ENCODE measurements at regions not wholly inside any gene's neighbourhood (a gene's known extent, or its start where the extent isn't known, plus 50 kb on each side); places are given as distances from the start of the nearest gene placed in this dataset.
A peak's percentile ranks its signal among the peaks of the same experiment; 100 is the strongest.

DNA sequence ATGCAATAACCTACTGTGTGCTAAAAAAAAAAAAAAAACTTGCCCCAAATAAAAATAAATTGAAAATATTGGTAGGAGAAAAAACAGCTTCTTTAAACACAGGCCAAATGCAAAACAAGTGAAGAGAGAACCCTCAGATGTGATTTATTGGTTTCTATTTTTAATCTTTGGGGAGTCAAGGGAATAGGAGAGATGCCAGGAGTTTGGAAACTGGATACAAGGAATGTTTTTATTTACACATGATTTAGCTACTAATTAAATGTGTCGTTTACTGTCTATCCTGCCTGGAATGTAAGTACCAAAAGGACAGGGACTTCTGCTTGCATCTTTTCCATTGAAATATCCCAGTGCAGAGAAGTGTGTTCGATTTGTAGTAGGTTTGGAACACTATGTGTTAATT, 810.7 kb downstream of the MAFB start:
- CTCF ChIA-PET = interaction anchor here (0.9 kb wide), 1 partner anchor 813 kb away, joined by 3 read pairs; no protein-coding TSS in a partner anchor
- POLR2A ChIA-PET = no interaction called here
- H3K9me3 ChIP-seq (ENCODE audit: control insufficient read depth, insufficient read depth, low read depth, low read length) = no peaks in the 10 kb centered on the region
- no peak overlapping the region for H3K27ac ChIP-seq (ENCODE audit: extremely low read depth, low read depth, low read length)
- H3K36me3 ChIP-seq (ENCODE audit: control insufficient read depth in 2 of 2, insufficient read depth in 1 of 2, low read length in 2 of 2) = no peaks in the 10 kb centered on the region
- peaks cover 7% of the 10 kb centered on the region for H3K4me1 ChIP-seq (ENCODE audit: control insufficient read depth, insufficient read depth, low read length)
- no peak for TF ChIP-seq SALL2 (tag by site-specific recombination; IDR thresholded peaks at IDR 0.05; ENCODE audit: borderline replicate concordance)
- no peak for TF ChIP-seq INSM2 (tag by site-specific recombination; IDR thresholded peaks at IDR 0.05)
- TF ChIP-seq, protein P1, sequence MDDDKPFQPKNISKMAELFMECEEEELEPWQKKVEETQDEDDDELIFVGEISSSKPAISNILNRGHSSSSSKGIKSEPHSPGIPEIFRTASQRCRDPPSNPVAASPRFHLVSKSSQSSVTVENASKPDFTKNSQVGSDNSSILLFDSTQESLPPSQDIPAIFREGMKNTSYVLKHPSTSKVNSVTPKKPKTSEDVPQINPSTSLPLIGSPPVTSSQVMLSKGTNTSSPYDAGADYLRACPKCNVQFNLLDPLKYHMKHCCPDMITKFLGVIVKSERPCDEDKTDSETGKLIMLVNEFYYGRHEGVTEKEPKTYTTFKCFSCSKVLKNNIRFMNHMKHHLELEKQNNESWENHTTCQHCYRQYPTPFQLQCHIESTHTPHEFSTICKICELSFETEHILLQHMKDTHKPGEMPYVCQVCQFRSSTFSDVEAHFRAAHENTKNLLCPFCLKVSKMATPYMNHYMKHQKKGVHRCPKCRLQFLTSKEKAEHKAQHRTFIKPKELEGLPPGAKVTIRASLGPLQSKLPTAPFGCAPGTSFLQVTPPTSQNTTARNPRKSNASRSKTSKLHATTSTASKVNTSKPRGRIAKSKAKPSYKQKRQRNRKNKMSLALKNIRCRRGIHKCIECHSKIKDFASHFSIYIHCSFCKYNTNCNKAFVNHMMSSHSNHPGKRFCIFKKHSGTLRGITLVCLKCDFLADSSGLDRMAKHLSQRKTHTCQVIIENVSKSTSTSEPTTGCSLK (tag by site-specific recombination; IDR thresholded peaks at IDR 0.05) = no peak
- TF ChIP-seq, protein P2, sequence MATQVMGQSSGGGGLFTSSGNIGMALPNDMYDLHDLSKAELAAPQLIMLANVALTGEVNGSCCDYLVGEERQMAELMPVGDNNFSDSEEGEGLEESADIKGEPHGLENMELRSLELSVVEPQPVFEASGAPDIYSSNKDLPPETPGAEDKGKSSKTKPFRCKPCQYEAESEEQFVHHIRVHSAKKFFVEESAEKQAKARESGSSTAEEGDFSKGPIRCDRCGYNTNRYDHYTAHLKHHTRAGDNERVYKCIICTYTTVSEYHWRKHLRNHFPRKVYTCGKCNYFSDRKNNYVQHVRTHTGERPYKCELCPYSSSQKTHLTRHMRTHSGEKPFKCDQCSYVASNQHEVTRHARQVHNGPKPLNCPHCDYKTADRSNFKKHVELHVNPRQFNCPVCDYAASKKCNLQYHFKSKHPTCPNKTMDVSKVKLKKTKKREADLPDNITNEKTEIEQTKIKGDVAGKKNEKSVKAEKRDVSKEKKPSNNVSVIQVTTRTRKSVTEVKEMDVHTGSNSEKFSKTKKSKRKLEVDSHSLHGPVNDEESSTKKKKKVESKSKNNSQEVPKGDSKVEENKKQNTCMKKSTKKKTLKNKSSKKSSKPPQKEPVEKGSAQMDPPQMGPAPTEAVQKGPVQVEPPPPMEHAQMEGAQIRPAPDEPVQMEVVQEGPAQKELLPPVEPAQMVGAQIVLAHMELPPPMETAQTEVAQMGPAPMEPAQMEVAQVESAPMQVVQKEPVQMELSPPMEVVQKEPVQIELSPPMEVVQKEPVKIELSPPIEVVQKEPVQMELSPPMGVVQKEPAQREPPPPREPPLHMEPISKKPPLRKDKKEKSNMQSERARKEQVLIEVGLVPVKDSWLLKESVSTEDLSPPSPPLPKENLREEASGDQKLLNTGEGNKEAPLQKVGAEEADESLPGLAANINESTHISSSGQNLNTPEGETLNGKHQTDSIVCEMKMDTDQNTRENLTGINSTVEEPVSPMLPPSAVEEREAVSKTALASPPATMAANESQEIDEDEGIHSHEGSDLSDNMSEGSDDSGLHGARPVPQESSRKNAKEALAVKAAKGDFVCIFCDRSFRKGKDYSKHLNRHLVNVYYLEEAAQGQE (tag by site-specific recombination; IDR thresholded peaks at IDR 0.05) = 0 out of 2 replicates have a peak, but pooled peaks have one; percentile 13
- H3K4me3 ChIP-seq (ENCODE audit: low read depth, low read length) = no peak overlapping the region

DNA sequence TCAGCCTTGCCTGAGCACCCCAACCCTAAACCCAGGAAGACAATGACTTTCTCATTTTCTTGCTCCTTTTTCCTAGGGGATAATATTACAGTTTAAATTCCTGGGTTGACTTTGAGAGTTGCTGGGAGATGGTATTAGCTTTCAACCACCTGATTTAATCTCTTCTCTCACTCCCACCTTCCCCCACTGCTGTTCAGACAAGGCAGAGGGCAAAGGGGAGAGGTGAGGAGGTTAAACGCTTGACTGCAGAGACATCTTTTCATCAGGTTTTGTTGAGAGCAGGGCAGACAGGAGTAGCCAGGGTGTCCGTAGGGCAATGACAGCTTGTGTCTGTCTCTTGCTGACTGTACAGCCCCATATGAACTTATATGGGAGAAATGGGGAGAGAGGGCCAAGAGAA, 811.2 kb downstream of the MAFB start:
- H3K27ac ChIP-seq (ENCODE audit: extremely low read depth, low read depth, low read length) = no peak overlapping the region; the same call in 1 of the 2 replicates
- POLR2A ChIA-PET = no interaction called here
- no peak overlapping the region for H3K4me3 ChIP-seq (ENCODE audit: low read depth, low read length)
- H3K9me3 ChIP-seq (ENCODE audit: control insufficient read depth, insufficient read depth, low read depth, low read length) = no peaks in the 10 kb centered on the region
- CTCF ChIA-PET = interaction anchor here (0.6 kb wide), 1 partner anchor 384 kb away, joined by 3 read pairs; no protein-coding TSS in a partner anchor
- TF ChIP-seq KLF1 (tag by site-specific recombination; IDR thresholded peaks at IDR 0.05) = no peak
- no peak for TF ChIP-seq BCL11A (tag by site-specific recombination; IDR thresholded peaks at IDR 0.05; ENCODE audit: low read depth)
- no peak for TF ChIP-seq ZBTB26 (tag by site-specific recombination; optimal IDR thresholded peaks at IDR 0.05)
- TF ChIP-seq ZNF518A (tag by site-specific recombination; conservative IDR thresholded peaks at IDR 0.05; ENCODE audit: low read depth) = no peak
- TF ChIP-seq ZNF391 (tag by site-specific recombination; IDR thresholded peaks at IDR 0.05; ENCODE audit: borderline replicate concordance, low read depth) = no peak
- TF ChIP-seq REPIN1 (tag by site-specific recombination; IDR thresholded peaks at IDR 0.05; ENCODE audit: low read depth) = no peak
- no peak for TF ChIP-seq KLF7 (tag by site-specific recombination; IDR thresholded peaks at IDR 0.05; ENCODE audit: borderline replicate concordance)
- TF ChIP-seq, protein P3, sequence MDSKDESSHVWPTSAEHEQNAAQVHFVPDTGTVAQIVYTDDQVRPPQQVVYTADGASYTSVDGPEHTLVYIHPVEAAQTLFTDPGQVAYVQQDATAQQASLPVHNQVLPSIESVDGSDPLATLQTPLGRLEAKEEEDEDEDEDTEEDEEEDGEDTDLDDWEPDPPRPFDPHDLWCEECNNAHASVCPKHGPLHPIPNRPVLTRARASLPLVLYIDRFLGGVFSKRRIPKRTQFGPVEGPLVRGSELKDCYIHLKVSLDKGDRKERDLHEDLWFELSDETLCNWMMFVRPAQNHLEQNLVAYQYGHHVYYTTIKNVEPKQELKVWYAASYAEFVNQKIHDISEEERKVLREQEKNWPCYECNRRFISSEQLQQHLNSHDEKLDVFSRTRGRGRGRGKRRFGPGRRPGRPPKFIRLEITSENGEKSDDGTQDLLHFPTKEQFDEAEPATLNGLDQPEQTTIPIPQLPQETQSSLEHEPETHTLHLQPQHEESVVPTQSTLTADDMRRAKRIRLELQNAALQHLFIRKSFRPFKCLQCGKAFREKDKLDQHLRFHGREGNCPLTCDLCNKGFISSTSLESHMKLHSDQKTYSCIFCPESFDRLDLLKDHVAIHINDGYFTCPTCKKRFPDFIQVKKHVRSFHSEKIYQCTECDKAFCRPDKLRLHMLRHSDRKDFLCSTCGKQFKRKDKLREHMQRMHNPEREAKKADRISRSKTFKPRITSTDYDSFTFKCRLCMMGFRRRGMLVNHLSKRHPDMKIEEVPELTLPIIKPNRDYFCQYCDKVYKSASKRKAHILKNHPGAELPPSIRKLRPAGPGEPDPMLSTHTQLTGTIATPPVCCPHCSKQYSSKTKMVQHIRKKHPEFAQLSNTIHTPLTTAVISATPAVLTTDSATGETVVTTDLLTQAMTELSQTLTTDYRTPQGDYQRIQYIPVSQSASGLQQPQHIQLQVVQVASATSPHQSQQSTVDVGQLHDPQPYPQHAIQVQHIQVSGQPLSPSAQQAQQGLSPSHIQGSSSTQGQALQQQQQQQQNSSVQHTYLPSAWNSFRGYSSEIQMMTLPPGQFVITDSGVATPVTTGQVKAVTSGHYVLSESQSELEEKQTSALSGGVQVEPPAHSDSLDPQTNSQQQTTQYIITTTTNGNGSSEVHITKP (tag by site-specific recombination; IDR thresholded peaks at IDR 0.05) = no peak
- TF ChIP-seq ZNF155 (tag by site-specific recombination; IDR thresholded peaks at IDR 0.05) = no peak
- TF ChIP-seq ZNF132 (tag by site-specific recombination; IDR thresholded peaks at IDR 0.05; ENCODE audit: borderline replicate concordance) = no peak
- peaks cover 7% of the 10 kb centered on the region for H3K4me1 ChIP-seq (ENCODE audit: control insufficient read depth, insufficient read depth, low read length)
- no peaks in the 10 kb centered on the region for H3K36me3 ChIP-seq (ENCODE audit: control insufficient read depth in 2 of 2, insufficient read depth in 1 of 2, low read length in 2 of 2)

All from HEK293 (cell line).